Transverse colon (tissue), 4 donors: ENCODE measurements at regions not wholly inside any gene's neighbourhood (a gene's known extent, or its start where the extent isn't known, plus 50 kb on each side); places are given as distances from the start of the nearest gene placed in this dataset.

Source experiments
- DNase-seq: peaks from one replicate; pipeline ENCODE4 v3.0.0-alpha.2; 2019
- H3K27ac ChIP-seq, 4 donors: fragments of 200-600 bp; sonication (generic); 2 replicates each; pipeline ENCODE4 v1.5.1; 2016 to 2018; ENCODE audit warnings: inconsistent platforms in 4 of 4
- H3K27me3 ChIP-seq: fragments of 200-600 bp; sonication (generic); 2 replicates; pipeline ENCODE4 v1.5.1; 2017; ENCODE audit warnings: inconsistent platforms
- H3K36me3 ChIP-seq, 4 donors: fragments of 200-600 bp; sonication (generic); 2 replicates each; pipeline ENCODE4 v1.5.1; 2017 to 2019; ENCODE audit warnings: inconsistent platforms in 4 of 4
- H3K4me1 ChIP-seq, 4 donors: fragments of 200-600 bp; sonication (generic); 2 replicates each; pipeline ENCODE4 v1.5.1; 2017 to 2020; ENCODE audit warnings: inconsistent platforms in 4 of 4
- H3K4me3 ChIP-seq, 4 donors: fragments of 200-600 bp; sonication (generic); 1 replicate in 1 of 4; 2 replicates in 3 of 4; pipeline versions ENCODE4 v1.5.1 to v1.6.1; 2017 to 2019; ENCODE audit warnings: inconsistent platforms in 4 of 4
- H3K9me3 ChIP-seq, 2 donors: fragments of 200-600 bp; sonication (generic); 2 replicates each; pipeline ENCODE4 v1.5.1; 2017 to 2019; ENCODE audit warnings: inconsistent platforms in 2 of 2
- CTCF ChIP-seq, 5 experiments: fragments of 200-600 bp in 3 of 5; fragments of 450-650 bp in 2 of 5; sonication (generic) in 3 of 5; IDR thresholded peaks; 1 replicate in 2 of 5; 2 replicates in 3 of 5; pipeline ENCODE4 v1.5.1; 2016 to 2017; ENCODE audit warnings: antibody characterized with exemption in 5 of 5, inconsistent platforms in 3 of 5, mild to moderate bottlenecking in 2 of 5, moderate library complexity in 1 of 5
- EP300 ChIP-seq: sonication (generic); formaldehyde crosslinking; IDR thresholded peaks from one replicate; pipeline ENCODE4 v1.6.1; 2017; ENCODE audit warnings: antibody characterized with exemption, low read depth
- POLR2A ChIP-seq: fragments of 450-650 bp; IDR thresholded peaks from one replicate; pipeline ENCODE4 v1.6.1; 2016; ENCODE audit warnings: antibody characterized with exemption, mild to moderate bottlenecking, moderate library complexity
- POLR2AphosphoS5 ChIP-seq, 3 donors: sonication (generic); formaldehyde crosslinking; IDR thresholded peaks; one replicate each; pipeline ENCODE4 v1.6.1; 2016; ENCODE audit warnings: antibody characterized with exemption in 3 of 3
- WGBS, 2 donors: methylation state at CpG; one replicate each; pipeline ENCODE4 v1.1.5; 2018; ENCODE audit warnings: low coverage in 1 of 2; 5-methylcytosine and 5-hydroxymethylcytosine counted together
- in situ Hi-C, 4 donors: fragments of 200-750 bp; cut with MboI; loops; one replicate each; pipeline versions ENCODE4 v1.15.0 to v1.15.1; 2017; ENCODE audit warnings: low sequenced_read_pairs in 3 of 4, low pct_ligation_motif_present in 1 of 4, low pct_unique_long_range_greater_than_20kb in 1 of 4
- intact Hi-C: fragments of 100-400 bp; cut with DNase I; formaldehyde crosslinking; loops from one replicate; pipeline ENCODE4 v1.15.1; 2023; ENCODE audit warnings: low total_unique reads

- DNase-seq = no peak
Observed at GRCh38 chr4:119722670-119723069, 94.1 kb upstream of the PDE5A start.

DNA sequence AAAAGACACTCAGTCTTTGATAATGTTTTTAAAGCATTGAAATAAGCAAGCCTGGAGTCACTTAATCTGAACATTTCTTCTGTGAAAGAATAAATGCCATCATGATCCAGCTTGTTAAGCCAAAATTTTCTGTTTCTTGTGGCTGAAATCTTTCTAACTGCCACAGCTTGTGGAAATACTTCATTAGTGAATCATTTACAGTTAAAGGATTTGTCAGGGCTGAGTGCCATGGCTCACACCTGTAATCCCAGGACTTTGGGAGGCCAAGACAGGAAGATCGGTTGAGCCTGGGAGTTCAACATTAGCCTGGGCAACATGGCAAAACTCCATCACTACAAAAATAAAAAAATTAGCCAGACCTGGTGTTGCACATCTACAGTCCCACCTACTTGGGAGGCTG is 93.3 kb upstream of the PDE5A start:
- Histone ChIP-seq H3K27me3 (no peaks in the 10 kb centered on the region), H3K4me3 (no peak overlapping the region), H3K9me3 (peaks cover 0 to 5% of the 10 kb centered on the region in 2 donors), H3K36me3 (no peaks in the 10 kb centered on the region), H3K27ac (no peak overlapping the region), H3K4me1 (peaks cover 19 to 25% (median 19%) of the 10 kb centered on the region in 4 donors)
- DNase-seq = no peak
- TF ChIP-seq POLR2A (no peak), EP300 (no peak), POLR2AphosphoS5 (IDR thresholded peaks at IDR 0.05) (no peak), CTCF (IDR thresholded peaks at IDR 0.05) (no peak)
- in situ Hi-C loops (no loop called here), intact Hi-C loops (no loop called here)
- 64% methylated on average over 1 of the region's 1 CpG; no CpG with 5 or more reads in 1 of the 2 donors for WGBS, 2 donors

More at GRCh38 chr4:119722670-119723069, 94.1 kb upstream of the PDE5A start:
- Histone ChIP-seq H3K27ac (no peak overlapping the region), H3K9me3 (no peaks in the 10 kb centered on the region), H3K27me3 (no peaks in the 10 kb centered on the region), H3K36me3 (no peaks in the 10 kb centered on the region), H3K4me3 (no peak overlapping the region), H3K4me1 (peaks cover 19 to 29% (median 19%) of the 10 kb centered on the region in 4 donors)
- TF ChIP-seq POLR2A (no peak), POLR2AphosphoS5 (IDR thresholded peaks at IDR 0.05) (no peak), EP300 (no peak), CTCF (IDR thresholded peaks at IDR 0.05) (no peak)
- intact Hi-C loops (no loop called here), in situ Hi-C loops (no loop called here)
- WGBS, 2 donors = 57 to 68% methylated on average over 1 of the region's 1 CpG

- TF ChIP-seq POLR2A = no peak
- TF ChIP-seq CTCF (IDR thresholded peaks at IDR 0.05) = no peak
- TF ChIP-seq POLR2AphosphoS5 (IDR thresholded peaks at IDR 0.05) = no peak
- no peak for TF ChIP-seq EP300
- in situ Hi-C loops = no loop called here
- H3K36me3 ChIP-seq = no peaks in the 10 kb centered on the region
- no peaks in the 10 kb centered on the region for H3K27me3 ChIP-seq
- WGBS, 2 donors = 67% methylated on average over 4 of the region's 4 CpGs; no CpG with 5 or more reads in 1 of the 2 donors
- no peak overlapping the region for H3K4me3 ChIP-seq
- intact Hi-C loops = no loop called here
- peak; percentile 60 for DNase-seq
- H3K9me3 ChIP-seq = peaks cover 0 to 5% of the 10 kb centered on the region in 2 donors
- H3K4me1 ChIP-seq = peaks cover 0 to 24% (median 9%) of the 10 kb centered on the region in 4 donors
- H3K27ac ChIP-seq = peak overlapping the region; percentile 26 to 80 (median 74)
Observed at GRCh38 chr4:119715490-119716445, 87.2 kb upstream of the PDE5A start.

DNA sequence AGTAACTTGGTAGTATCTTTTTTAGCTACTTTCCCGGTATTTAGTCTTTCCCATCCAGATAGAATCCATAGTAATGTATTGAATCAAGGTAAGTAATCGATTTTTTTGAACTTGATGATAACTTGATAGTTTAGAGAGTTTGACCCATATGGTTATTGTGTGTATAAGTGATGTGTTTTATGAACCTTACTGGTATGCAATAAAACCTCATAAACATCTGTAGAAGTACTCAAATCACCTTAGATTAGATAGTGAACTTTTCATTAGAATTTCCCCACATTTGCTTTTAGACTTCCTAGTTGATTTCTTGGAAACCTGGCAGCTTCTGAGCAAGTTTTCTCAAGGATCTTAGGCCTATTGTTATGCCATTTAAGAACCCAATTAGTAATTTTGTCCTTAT is 80.8 kb upstream of the PDE5A start:
- intact Hi-C loops (no loop called here), in situ Hi-C loops (no loop called here)
- H3K4me3 ChIP-seq = no peak overlapping the region
- WGBS, 2 donors = 54 to 61% methylated on average over 2 of the region's 2 CpGs
- H3K36me3 ChIP-seq = no peaks in the 10 kb centered on the region
- peaks cover 0 to 36% (median 13%) of the 10 kb centered on the region in 4 donors for H3K4me1 ChIP-seq
- DNase-seq = no peak
- H3K27me3 ChIP-seq = no peaks in the 10 kb centered on the region
- H3K9me3 ChIP-seq = no peaks in the 10 kb centered on the region
- TF ChIP-seq CTCF (IDR thresholded peaks at IDR 0.05) (no peak), POLR2A (no peak), POLR2AphosphoS5 (IDR thresholded peaks at IDR 0.05) (no peak), EP300 (no peak)
- no peak overlapping the region for H3K27ac ChIP-seq
